Right lung (tissue), 2 donors: ENCODE measurements at regions not wholly inside any gene's neighbourhood (a gene's known extent, or its start where the extent isn't known, plus 50 kb on each side); places are given as distances from the start of the nearest gene placed in this dataset.
"Not testable (repeated sequence)": the region's sequence is repeated elsewhere in the genome, so short reads cannot be mapped to it uniquely, and the experiment has no call there.

ENCODE experiments used
- DNase-seq, 2 donors: peaks; one replicate each; pipeline ENCODE4 v3.0.0-alpha.2; 2013

- no peak for DNase-seq
Measured at GRCh38 chr6:119802464-119802863, 452.9 kb upstream of the MAN1A1 start.

DNA sequence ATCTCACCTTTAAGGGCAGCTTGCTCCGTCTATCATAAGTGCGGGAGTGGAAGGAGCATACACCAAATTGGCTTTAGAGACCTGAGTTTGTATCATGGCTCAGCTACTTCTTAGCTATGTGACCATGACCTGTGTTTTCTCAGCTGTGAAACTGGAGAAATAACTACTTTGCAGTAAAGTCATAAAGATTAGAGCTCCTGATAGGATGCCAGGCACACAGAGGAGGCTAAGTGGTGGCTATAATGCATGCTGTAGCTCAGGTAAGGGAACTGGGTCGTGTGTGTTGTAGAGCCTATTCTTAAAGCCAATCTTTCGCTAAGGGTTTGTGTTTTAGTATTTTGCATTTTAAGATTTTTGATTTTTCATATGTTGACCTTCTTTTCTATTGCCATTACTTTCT, 451.5 kb upstream of the MAN1A1 start:
- no peak for DNase-seq

DNA sequence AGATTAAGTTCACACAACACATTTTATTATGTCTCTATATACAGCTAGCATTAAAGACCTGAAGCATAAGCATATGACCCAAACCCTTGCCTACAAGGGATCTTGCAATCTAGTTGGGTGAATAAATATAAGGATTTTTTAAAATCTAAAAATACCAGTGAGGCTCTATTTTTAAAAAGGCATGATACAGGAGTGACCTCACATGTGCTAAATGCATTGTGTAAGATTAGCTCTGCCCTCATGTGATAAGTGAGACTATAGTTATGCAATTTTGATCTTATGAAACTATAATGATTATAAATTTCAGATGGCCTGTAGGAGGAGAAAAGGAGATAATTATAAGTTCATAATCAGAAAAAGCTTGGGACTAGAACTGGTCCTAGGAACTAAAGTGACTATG, 451.0 kb upstream of the MAN1A1 start:
- DNase-seq = no peak

DNA sequence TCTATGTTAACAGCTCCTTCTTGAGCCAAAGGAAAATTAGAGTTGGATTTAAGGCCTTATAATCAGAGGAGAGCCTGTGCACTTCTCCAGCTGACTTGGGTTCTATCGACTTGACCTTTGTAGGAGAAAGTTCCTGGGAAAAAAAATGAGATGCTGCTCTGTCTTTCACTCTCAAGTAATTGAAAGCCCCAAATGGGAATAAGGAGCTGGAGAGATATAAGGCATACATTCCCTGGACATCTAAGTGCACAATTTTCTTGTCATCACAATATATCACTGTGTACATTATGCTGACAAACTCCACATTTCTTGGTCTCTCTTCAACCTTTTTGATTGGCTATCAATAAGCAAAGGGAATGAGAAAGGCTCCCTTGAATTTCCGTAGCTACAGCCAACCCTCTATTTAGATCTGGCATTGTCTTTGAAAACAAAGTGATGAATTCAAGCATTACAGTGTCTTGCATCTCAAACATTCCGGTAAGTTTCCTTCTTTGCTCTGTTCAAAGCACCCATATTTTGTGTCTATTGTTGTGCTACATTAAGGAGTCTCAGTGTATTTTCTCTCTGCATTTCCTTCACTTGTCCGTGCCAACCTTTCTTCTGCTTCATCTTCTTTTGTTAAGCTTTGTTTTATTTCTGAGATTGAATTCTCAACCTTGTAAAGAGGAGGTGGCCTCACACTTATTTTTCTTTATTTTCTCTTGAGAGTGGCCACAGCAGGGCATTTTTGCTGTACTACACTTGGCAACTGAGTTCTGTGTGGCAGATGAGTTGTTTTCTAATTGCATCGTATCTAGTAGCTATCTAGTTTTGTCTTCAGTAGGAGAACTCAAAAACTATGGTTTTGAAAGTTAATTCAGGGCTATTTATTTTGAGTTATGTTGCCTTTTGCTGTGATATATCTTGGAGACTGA, 450.3 kb upstream of the MAN1A1 start:
- no peak for DNase-seq

GRCh38 chr6:119791736-119792135, 442.2 kb upstream of the MAN1A1 start:
- no peak for DNase-seq

DNA sequence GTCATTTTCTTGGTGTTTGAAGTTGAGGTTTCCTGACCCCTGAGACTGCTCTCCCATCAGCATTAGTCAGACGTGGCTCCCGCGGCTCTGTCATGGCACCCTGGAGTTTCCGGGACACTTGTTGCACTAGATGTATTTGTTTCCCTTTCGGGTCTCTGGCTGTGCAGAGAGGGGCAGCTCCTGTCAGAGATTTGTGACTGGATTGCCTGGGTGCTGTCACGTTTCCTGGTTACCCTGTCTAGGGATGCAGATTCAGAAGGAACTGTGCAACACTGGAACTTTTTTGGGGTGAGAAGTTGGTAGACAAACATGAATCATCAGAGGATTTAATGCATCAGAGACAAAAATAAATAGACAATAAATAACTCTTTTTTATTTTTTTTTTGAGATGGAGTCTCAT, 431.8 kb upstream of the MAN1A1 start:
- DNase-seq = no peak

DNA sequence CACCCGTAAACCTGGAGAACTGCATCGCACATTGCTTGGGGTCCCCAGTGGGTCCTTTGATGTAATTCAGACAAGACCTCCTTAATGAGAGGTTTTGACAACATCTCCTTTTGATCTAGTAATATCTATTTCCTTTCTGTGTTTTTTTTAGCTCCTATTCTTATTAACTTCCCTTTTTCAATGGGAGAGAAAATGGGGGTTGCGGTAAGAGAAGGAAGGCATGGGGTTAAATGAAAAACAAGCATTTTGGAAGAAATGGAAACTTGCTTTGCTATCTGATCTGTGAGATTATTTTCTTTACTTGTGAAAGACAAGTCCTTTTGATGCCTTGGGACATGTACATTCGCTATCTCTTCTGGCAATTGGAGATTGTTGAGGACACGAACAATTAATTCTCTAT, 418.6 kb upstream of the MAN1A1 start:
- DNase-seq = no peak

- no peak for DNase-seq
Measured at GRCh38 chr6:119764927-119765681, 415.5 kb upstream of the MAN1A1 start.

DNA sequence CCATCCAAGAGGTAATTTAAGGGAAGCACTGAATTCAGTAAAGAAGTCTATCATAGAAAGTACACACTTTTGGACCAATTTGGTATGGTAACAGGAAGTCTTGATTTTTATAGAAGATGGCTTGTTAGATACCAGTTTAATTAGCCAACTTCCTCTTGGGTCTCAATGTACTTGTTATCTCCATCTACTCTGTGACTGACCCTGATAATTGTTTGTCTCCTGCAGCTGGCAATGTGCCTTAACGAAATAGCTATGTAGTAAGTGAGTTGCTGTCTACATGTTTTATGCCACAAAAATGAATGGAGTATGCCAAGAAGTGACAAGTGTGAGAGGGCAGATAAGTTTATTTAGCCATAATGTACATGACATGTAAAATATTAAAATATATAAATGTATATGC, 410.5 kb upstream of the MAN1A1 start:
- no peak for DNase-seq

- DNase-seq = no peak
Measured at GRCh38 chr6:119758385-119758784, 408.8 kb upstream of the MAN1A1 start.

GRCh38 chr6:119757467-119757866, 407.9 kb upstream of the MAN1A1 start:
- no peak for DNase-seq

DNA sequence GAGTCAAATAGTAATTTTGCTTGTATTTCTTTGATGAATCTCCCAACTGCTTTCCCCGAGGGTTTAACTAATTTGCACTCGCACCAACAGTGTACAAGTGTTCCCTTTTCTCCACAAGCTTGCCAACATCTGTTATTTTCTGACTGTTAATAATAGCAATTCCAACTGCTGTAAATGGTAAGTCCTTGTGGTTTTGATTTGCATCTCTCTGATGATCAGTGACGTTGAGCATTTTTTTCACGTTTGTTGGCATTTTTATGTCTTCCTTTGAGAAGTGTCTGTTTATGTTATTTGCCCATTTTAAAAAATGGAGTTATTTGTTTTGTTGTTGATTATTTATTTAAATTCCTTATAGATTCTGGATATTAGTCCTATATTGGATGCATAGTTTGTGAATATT, 399.8 kb upstream of the MAN1A1 start:
- DNase-seq = no peak

DNA sequence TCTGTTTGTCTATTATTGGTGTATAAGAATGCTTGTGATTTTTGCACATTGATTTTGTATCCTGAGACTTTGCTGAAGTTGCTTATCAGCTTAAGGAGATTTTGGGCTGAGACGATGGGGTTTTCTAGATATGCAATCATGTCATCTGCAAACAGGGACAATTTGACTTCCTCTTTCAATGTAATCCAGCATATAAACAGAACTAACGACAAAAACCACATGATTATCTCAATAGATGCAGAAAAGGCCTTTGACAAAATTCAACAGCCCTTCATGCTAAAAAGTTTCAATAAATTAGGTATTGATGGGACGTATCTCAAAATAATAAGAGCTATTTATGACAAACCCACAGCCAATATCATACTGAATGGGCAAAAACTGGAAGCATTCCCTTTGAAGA, 399.0 kb upstream of the MAN1A1 start:
- DNase-seq = not testable (repeated sequence)

GRCh38 chr6:119742188-119742803, 392.7 kb upstream of the MAN1A1 start:
- DNase-seq = peak; percentile 7 to 32

GRCh38 chr6:119739769-119740168, 390.2 kb upstream of the MAN1A1 start:
- no peak for DNase-seq

- DNase-seq = no peak
Measured at GRCh38 chr6:119738425-119738824, 388.9 kb upstream of the MAN1A1 start.

DNA sequence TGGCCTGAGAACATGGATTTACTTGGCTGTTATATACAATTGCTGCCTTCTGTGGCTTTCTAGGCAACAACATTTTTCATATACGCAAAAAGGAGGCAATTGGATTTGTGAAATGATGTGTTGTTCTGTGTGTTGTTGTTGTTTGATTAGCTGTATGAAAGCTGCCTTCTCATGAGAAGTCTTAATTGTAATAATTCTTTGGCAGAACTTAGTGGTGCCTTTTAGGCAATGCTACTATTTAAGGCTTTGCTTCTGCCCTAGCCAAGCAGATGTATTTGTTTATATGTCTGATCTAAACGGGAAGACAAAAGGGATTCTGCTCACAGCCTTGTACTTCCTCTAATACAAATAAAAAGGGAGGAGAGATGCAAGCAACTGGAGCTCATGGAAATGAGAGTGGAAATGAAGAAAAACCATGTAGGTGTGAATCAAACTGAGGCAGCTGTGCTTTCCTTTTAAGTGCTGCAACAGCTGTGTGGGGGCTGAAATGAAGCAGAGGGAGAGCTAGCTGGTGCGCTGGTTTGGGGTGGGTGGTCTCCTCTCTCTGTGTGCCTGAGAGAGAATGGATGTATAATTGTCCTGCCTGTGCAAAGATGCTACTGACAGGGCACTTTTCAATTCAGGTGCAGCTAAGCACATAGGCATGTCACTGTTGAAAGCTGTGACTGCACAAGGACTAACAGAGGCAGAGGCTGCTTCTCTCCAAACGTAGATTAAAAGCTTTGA, 386.9 kb upstream of the MAN1A1 start:
- peak; percentile 52 to 61 for DNase-seq

- no peak for DNase-seq
Measured at GRCh38 chr6:119735530-119735929, 386.0 kb upstream of the MAN1A1 start.

DNA sequence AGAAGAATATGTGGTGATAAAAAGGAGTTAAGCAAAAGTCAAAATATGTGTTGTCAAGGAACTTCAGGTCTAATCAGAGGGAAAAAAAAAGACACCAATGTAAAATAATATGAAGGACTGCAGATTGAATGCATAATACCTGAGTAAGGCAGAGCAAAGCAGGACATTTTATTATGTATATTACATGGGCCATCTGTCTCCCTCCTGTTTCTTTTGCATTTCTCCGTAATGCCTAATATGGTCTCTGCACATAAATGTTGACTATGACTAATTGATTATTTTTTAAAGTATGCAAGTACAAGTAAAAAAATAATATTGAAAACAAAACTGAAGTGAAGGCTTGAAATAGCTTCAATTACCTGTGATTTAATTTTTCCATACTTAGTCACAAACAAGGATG, 384.7 kb upstream of the MAN1A1 start:
- no peak for DNase-seq

DNA sequence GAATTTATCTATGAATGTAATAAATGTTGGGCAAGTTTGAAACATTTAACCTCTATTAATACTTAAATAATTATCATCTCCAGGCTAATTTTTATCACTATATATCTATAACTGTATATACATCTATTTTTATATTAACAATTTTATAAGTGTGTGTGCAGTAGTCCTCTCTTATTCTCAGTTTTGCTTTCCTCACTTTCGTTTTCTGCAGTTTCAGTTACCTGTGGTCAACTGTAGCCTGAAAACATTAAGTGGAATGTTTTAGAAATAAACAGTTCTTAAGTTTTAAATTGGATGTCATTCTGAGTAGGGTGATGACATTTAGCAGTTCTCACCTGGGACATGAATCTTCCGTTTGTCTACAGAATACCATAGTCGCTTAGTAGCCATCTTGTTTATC, 379.4 kb upstream of the MAN1A1 start:
- DNase-seq = no peak

GRCh38 chr6:119728220-119728750, 378.7 kb upstream of the MAN1A1 start:
- DNase-seq = no peak
